ENCODE measurements at regions not wholly inside any gene's neighbourhood (a gene's known extent, or its start where the extent isn't known, plus 50 kb on each side); places are given as distances from the start of the nearest gene placed in this dataset.

GRCh38 chr10:85148693-85149640, 820.6 kb downstream of the CCSER2 start:
- TF ChIP-seq POLR2A (IDR thresholded peaks at IDR 0.05) (no peak), CTCF (IDR thresholded peaks at IDR 0.05) (no peak)

All from lower leg skin (tissue), 3 donors.